ENCODE measurements at regions not wholly inside any gene's neighbourhood (a gene's known extent, or its start where the extent isn't known, plus 50 kb on each side); places are given as distances from the start of the nearest gene placed in this dataset.
"Not testable (repeated sequence)": the region's sequence is repeated elsewhere in the genome, so short reads cannot be mapped to it uniquely, and the experiment has no call there.

- H3K4me1 ChIP-seq, result peaks cover 5% of the 10 kb centered on the region
- H3K36me3 ChIP-seq, result no peaks in the 10 kb centered on the region
- TF ChIP-seq, protein P1, sequence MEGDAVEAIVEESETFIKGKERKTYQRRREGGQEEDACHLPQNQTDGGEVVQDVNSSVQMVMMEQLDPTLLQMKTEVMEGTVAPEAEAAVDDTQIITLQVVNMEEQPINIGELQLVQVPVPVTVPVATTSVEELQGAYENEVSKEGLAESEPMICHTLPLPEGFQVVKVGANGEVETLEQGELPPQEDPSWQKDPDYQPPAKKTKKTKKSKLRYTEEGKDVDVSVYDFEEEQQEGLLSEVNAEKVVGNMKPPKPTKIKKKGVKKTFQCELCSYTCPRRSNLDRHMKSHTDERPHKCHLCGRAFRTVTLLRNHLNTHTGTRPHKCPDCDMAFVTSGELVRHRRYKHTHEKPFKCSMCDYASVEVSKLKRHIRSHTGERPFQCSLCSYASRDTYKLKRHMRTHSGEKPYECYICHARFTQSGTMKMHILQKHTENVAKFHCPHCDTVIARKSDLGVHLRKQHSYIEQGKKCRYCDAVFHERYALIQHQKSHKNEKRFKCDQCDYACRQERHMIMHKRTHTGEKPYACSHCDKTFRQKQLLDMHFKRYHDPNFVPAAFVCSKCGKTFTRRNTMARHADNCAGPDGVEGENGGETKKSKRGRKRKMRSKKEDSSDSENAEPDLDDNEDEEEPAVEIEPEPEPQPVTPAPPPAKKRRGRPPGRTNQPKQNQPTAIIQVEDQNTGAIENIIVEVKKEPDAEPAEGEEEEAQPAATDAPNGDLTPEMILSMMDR (IDR thresholded peaks at IDR 0.05), result no peak
- TF ChIP-seq POLR2AphosphoS5 (IDR thresholded peaks at IDR 0.05; ENCODE audit: insufficient read depth in 1 of 2, low read depth in 1 of 2) (no peak), POLR2A (IDR thresholded peaks at IDR 0.05) (no peak)
- DNase-seq (ENCODE audit: extremely low spot score in 2 of 2), result no peak
- intact Hi-C loops (cut with DNase I), result no loop called here
- H3K27me3 ChIP-seq, result no peaks in the 10 kb centered on the region
- no peak overlapping the region for H3K4me3 ChIP-seq
- H3K9me3 ChIP-seq, result no peaks in the 10 kb centered on the region
- H3K27ac ChIP-seq, result no peak overlapping the region
Measured at GRCh38 chr10:53033396-53033795, 260.8 kb upstream of the MBL2 start.

GRCh38 chr10:53029872-53030849, 257.6 kb upstream of the MBL2 start:
- H3K27ac ChIP-seq; DNase-seq (ENCODE audit: extremely low spot score in 2 of 2); intact Hi-C loops (cut with DNase I); H3K36me3 ChIP-seq; H3K4me1 ChIP-seq; H3K4me3 ChIP-seq; H3K9me3 ChIP-seq; H3K27me3 ChIP-seq: not testable (repeated sequence)

DNA sequence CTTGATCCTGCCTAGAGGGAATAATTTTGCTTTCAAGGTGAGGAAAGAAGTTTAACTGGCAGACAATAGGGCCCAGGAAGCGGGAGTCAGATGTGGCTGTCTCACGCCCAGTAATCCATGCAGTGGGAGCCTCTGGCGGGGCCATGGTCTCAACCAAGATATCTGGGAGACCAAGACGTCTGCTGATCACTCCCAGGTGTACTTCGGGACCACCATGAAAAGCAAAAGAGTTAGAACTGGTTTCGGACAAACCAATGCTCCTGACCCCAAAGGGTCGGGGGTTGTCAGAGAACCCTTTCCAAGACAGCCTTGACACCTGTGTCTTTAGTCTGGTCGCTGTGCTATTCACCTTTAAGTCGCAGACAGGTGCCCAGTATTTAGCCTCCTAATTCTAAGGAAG, 256.9 kb upstream of the MBL2 start:
- Histone ChIP-seq H3K36me3 (no peaks in the 10 kb centered on the region), H3K4me3 (no peak overlapping the region), H3K27ac (no peak overlapping the region), H3K4me1 (peaks cover 5% of the 10 kb centered on the region), H3K9me3 (no peaks in the 10 kb centered on the region), H3K27me3 (no peaks in the 10 kb centered on the region)
- intact Hi-C loops (cut with DNase I), result no loop called here
- no peak for DNase-seq (ENCODE audit: extremely low spot score in 2 of 2)
- TF ChIP-seq, protein P1 (IDR thresholded peaks at IDR 0.05), result no peak
- TF ChIP-seq POLR2AphosphoS5 (IDR thresholded peaks at IDR 0.05; ENCODE audit: insufficient read depth in 1 of 2, low read depth in 1 of 2), result no peak
- no peak for TF ChIP-seq POLR2A (IDR thresholded peaks at IDR 0.05)

- H3K4me3 ChIP-seq; intact Hi-C loops (cut with DNase I); H3K27ac ChIP-seq; H3K4me1 ChIP-seq; H3K9me3 ChIP-seq; H3K36me3 ChIP-seq; DNase-seq (ENCODE audit: extremely low spot score in 2 of 2); H3K27me3 ChIP-seq: not testable (repeated sequence)
Measured at GRCh38 chr10:53025765-53026164, 253.2 kb upstream of the MBL2 start.

GRCh38 chr10:53025172-53025711, 252.7 kb upstream of the MBL2 start:
- no peak overlapping the region for H3K4me3 ChIP-seq
- TF ChIP-seq, protein P1 (IDR thresholded peaks at IDR 0.05), result no peak
- TF ChIP-seq POLR2A (IDR thresholded peaks at IDR 0.05) (no peak), POLR2AphosphoS5 (IDR thresholded peaks at IDR 0.05; ENCODE audit: insufficient read depth in 1 of 2, low read depth in 1 of 2) (no peak)
- peaks cover 1% of the 10 kb centered on the region for H3K4me1 ChIP-seq
- H3K9me3 ChIP-seq, result no peaks in the 10 kb centered on the region
- no peak for DNase-seq (ENCODE audit: extremely low spot score in 2 of 2)
- intact Hi-C loops (cut with DNase I), result no loop called here
- H3K36me3 ChIP-seq, result no peaks in the 10 kb centered on the region
- H3K27ac ChIP-seq, result no peak overlapping the region
- H3K27me3 ChIP-seq, result no peaks in the 10 kb centered on the region

DNA sequence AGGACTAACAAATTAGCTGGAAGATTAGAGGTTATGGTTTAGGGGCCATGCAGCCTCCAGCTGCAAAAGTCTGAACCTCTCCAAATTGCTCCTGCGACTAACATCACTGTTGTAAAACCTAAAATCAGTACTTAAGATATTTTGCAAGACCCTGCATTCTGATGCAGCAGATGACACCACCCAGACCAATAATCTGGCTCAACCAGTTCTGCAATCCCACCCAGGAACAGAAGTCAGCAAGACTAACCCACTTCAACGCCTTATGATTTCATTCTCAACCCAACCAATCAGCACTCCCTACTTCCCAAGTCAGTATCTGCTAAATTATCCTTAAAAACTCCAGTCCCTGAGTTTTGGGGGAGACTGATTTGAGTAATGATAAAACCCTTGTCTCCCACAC, 250.8 kb upstream of the MBL2 start:
- H3K36me3 ChIP-seq, result no peaks in the 10 kb centered on the region
- H3K27me3 ChIP-seq, result no peaks in the 10 kb centered on the region
- H3K27ac ChIP-seq, result no peak overlapping the region
- H3K9me3 ChIP-seq, result no peaks in the 10 kb centered on the region
- H3K4me1 ChIP-seq, result no peaks in the 10 kb centered on the region
- DNase-seq (ENCODE audit: extremely low spot score in 2 of 2), result no peak
- no peak overlapping the region for H3K4me3 ChIP-seq
- intact Hi-C loops (cut with DNase I), result no loop called here
- TF ChIP-seq POLR2AphosphoS5 (IDR thresholded peaks at IDR 0.05; ENCODE audit: insufficient read depth in 1 of 2, low read depth in 1 of 2) (no peak), POLR2A (IDR thresholded peaks at IDR 0.05) (no peak)
- TF ChIP-seq, protein P1 (IDR thresholded peaks at IDR 0.05), result no peak
